ENCODE measurements at regions not wholly inside any gene's neighbourhood (a gene's known extent, or its start where the extent isn't known, plus 50 kb on each side); places are given as distances from the start of the nearest gene placed in this dataset.
"Not testable (repeated sequence)": the region's sequence is repeated elsewhere in the genome, so short reads cannot be mapped to it uniquely, and the experiment has no call there.

DNA sequence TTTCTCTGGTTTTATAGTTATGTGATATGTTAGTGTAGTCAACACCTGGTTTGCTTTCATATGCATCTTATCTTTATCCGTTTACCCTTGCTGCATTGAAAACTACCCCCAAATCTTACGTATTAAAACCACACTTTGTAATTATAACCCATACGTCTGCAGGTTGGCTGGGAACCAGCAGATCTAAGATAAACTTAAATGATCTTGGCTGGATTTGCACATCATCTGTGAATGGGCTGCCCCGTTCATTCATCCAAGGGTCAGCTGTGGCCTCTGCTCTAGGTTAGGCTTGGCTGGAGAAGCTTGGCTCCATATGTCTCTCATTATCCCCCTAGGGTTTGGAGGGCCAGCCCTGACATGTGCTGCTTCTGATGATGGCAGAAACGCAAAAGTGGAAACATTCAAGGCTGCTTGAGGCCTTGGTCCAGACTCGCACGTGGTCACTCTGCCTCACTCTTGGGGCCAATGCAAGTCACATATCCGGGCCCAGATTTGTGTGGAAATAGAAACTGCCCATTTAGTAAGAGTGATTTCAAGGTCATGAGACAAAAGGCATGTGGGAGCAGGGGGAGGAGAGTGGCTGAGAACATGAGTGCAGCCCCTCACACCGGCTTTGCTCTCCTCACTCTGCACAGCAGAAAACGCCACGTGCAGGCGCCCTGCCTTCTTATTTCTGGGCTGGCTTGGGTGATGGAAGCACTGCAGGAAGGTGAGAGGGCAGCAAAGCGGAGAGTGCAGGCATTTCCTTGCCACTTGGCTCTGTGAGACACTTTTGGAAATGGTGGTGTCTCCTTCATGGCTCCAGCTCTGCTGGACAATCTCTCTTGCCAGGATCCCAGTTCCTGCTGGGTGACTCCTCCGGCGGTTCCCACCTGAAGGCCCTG, 553.8 kb downstream of the GLRX3 start:
- no peak for DNase-seq

GRCh38 chr10:130691776-130692175, 555.6 kb downstream of the GLRX3 start:
- DNase-seq: no peak

GRCh38 chr10:130696870-130697269, 560.7 kb downstream of the GLRX3 start:
- DNase-seq: no peak

DNA sequence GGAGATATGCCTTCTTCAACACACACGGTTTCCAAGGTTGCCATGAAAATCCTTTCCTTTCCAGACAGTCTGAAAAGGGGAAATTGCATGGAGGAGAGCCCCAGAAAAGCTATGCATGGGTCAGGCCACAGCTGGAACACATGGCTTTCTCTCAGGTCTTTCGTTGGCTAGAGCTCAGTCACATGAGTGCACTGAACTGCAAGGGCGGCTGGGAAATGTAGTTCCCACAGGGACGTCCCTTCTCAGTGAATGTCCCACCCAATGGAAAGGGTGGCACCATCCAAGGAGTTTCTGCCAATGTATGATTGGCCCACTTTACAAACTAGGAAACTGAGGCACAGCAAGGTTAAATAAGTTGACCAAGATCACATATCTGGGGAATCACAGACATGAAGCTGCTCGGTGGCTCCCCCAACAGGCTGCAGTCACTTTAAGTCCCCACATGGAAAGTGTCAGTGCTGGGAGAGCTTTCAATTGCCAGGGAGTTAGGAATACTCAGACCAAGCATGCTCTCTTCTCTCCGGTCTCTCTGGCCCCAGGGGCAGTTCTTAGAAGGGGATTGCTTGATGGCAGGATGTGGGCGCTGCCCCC, 571.3 kb downstream of the GLRX3 start:
- DNase-seq: no peak

DNA sequence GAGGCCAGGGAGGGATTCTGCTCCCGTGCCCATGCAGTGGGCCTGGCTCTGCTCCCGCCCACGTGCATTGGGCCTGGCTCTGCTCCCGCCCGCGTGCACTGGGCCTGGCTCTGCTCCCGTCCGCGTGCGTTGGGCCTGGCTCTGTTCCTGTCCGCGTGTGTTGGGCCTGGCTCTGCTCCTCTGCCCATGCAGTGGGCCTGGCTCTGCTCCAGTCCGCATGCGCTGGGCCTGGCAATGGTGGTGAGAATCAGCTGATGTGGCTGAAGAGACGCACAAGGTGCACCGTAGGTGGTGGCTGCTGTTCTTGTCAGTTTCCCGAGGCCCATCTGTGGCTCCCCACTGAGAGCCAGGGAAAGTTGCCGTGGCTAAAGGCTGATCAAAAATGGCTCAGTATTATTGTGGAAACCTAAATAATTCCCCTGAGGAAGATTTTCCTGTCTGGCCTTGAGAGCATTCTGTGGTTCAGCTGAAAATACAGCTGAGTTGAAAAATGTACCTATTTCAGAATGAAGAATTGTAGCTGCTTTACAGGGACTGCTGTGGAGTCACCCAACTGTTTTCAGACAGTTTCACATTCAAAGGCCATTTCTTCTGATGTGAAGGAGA, 572.4 kb downstream of the GLRX3 start:
- DNase-seq: no peak

DNA sequence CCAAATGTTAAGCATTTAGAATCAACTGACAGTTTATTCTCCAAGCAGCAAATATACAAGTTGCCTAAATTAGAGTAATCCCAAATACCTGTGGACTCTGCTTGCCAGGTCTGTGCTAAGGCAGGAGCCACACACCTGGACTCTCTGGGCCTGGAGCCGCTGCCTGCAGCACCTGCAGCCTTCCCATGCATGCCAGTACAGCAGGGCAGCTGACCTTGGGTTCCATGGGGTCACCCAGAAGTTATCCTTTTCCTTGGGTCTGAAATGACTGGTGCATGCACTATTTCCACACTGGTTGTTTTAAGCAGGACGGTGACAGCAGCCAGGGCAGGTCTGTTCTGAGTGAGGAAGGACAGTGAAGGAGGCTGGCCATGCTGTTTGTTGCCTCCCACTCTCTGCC, 573.2 kb downstream of the GLRX3 start:
- no peak for DNase-seq

DNA sequence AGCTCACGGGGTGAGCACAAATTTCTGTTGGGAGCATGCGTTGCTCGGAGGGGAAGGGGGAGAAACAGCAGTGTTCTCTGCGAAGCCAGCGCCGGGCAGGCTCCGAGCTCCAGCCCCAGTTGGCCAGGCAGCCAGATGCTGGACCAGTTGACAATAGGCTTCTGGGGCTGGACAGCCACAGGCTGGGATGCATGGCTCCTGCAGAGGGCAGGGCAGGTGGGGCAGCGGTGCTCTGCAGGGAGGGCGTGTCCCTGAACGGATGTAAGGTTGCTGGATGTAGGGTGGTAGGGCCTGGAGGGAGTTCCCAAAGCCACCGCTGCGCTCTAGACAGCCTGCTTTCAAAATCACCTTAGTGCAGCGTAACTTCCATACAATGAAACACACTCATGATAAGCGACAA, 574.9 kb downstream of the GLRX3 start:
- no peak for DNase-seq

DNA sequence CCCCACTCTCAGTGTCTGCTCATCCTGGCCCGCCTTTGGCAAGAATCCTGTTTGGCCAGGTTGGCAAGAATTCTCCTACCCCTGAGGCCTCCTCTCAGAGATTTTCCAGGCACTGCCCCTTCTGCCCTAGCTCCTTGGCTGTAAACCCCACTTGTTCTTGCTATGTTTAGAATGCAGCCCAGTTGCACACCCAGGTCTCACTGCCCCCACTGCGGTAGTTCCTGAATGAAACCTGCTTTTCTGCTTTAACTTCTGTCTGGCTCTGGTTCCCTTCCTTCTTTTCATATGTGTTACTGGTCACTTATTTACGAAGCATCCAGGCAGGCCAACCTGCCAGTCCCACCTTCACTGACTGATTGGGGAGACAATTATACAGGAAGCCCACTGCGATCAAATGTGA, 576.9 kb downstream of the GLRX3 start:
- no peak for DNase-seq

DNA sequence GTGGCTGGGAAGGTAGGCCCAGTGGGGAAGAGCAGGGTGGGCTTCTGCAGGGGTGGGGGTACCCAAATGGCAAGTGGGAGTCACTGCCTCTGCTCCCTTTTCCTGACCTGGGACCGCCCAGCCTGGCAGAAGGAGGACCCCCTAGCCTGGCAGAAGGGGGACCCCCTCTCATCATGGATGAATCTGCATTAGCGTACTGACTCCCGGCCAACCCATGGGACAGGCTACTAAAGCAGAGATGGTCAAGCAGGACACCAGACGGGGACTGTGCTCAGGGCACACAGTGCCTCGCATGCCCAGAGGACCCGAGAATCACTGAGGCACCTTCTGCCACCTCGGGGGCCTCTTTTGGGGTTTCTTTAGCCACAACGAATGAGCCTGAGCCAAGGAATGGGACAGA, 577.5 kb downstream of the GLRX3 start:
- no peak for DNase-seq

GRCh38 chr10:130714742-130715467, 578.7 kb downstream of the GLRX3 start:
- no peak for DNase-seq

- DNase-seq: no peak
Observed at GRCh38 chr10:130715686-130716670, 579.8 kb downstream of the GLRX3 start.

GRCh38 chr10:130717083-130717482, 580.9 kb downstream of the GLRX3 start:
- DNase-seq: no peak

DNA sequence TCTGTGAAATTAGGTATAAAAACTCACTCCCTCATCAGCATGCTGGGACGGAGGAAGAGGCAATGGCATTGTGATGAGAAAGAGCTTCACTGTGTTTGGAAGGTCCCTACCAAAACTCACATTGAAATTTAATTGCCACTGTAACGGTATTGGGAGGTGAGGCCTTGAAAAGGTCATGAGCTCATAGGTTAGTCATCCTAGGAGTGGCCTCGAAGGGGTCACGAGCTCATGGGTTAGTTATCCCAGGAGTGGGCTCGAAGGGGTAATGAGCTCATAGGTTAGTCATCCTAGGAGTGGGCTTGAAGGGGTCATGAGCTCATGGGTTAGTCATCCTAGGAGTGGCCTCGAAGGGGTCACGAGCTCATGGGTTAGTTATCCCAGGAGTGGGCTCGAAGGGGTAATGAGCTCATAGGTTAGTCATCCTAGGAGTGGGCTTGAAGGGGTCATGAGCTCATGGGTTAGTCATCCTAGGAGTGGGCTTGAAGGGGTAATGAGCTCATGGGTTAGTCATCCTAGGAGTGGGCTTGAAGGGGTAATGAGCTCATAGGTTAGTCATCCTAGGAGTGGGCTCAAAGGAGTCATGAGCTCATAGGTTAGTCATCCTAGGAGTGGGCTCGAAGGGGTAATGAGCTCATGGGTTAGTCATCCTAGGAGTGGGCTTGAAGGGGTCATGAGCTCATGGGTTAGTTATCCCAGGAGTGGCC, 582.7 kb downstream of the GLRX3 start:
- not testable (repeated sequence) for DNase-seq

DNA sequence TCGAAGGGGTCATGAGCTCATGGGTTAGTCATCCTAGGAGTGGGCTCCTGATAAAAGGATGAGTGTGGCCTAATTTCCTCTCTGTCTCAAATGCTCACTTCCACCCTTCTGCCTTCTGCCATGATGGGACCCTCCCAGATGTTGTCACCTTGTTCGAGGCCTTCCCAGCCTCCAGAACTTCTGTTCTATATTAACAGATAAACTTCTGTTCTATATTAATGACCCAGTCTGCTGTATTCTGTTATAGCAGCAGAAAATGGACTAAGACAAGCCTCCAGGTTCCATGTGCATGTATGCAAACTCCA, 583.2 kb downstream of the GLRX3 start:
- no peak for DNase-seq

GRCh38 chr10:130720235-130720634, 584.0 kb downstream of the GLRX3 start:
- no peak for DNase-seq

- DNase-seq: no peak
Observed at GRCh38 chr10:130721971-130722370, 585.8 kb downstream of the GLRX3 start.

DNA sequence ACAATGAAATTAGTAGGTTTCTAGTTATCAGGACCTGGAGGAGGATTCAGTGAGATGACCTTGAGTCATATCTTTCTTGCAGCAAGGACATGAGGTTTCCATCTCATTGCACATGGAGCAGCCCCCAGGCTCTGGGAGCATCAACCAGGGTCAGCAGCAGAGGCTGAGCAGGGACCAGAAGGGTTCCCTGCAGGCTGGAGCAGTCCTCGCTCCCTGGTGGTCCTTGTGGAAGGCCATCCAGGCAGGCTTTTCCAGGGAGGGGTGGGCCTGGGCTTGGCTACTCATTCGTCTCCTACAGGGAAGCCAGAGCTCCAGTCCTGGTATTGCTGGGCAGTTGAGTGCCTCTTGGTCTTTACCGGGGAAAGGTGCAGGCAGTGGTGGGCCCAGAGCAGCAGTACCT, 587.5 kb downstream of the GLRX3 start:
- DNase-seq: no peak

DNA sequence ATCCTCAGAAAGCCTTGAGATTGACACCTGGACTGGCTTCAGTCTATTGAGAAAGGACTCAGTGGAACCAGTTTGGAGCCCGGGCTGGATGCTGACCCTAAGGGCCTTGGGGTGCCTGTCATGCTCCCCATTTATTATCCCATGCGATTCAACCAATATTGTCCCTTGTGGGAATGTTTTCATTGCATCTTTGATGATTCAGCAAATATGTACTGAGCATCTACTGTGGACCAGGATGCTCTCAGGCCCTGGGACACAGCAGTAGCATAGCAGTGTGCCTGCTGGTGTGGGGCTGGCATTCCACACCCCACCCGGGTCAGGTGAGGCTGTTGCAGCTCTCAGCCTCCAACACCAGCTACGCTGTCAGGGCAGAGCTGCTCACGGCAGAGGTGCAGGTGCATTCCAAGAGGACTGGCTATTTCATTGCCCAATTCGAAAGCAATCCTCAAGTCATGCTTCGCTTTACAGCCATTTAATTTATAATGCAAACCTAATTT, 586.0 kb downstream of the TCERG1L start:
- DNase-seq: no peak

DNA sequence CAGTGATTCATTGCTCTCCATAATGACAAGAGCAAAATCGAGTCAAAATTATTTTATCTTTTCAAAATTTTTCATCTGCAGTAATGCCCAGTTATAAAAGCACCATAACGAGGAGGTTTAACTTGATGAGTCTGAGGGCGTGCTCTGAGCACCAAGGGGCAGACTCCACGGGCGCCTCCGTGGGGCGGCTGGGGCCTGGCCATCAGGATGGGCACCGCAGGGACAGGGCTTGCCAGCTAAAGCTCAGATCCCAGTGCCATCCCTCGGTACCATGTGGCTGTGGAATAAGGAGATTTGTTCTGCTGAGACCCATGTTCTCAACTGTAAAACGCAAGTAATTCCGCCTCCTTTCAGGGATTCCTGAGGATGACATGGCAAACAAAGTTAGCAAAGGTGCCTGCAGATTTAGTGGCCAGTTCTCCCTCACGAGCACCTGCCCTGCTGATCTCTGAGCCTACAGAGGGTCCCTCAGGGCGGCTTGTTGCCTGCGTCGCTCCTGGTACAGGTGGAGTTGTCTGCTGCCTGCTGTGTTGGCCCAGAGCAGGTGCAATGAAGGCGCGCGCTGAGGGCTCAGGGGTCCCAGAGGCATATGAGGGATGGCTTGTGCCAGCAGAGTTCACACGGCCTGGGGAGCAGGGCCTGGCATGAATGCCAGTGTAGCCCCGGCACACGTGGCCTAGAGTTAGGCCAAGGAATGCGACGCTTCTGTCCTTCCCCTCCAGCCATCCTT, 584.4 kb downstream of the TCERG1L start:
- DNase-seq: no peak

- DNase-seq: no peak
Observed at GRCh38 chr10:130727766-130728490, 583.6 kb downstream of the TCERG1L start.
